Keratinocyte (primary cell): ENCODE measurements at regions not wholly inside any gene's neighbourhood (a gene's known extent, or its start where the extent isn't known, plus 50 kb on each side); places are given as distances from the start of the nearest gene placed in this dataset.

ENCODE experiments used
- CTCF ChIP-seq, 3 experiments: IDR thresholded peaks in 1 of 3; conservative IDR thresholded peaks in 1 of 3; optimal IDR thresholded peaks in 1 of 3; 2 replicates in 2 of 3; 3 replicates in 1 of 3; pipeline versions ENCODE3 to v1.5.1; 2011; ENCODE audit warnings: low read length in 3 of 3, mild to moderate bottlenecking in 3 of 3, moderate library complexity in 2 of 3, control low read depth in 1 of 3, inconsistent platforms in 1 of 3; ENCODE audit not compliant: insufficient read depth in 2 of 3; ENCODE audit errors: extremely low read depth in 1 of 3
- EZH2 ChIP-seq: IDR thresholded peaks from one replicate; pipeline ENCODE4 v1.6.1; 2012; ENCODE audit warnings: inconsistent platforms, mild to moderate bottlenecking, low read length, moderate library complexity

DNA sequence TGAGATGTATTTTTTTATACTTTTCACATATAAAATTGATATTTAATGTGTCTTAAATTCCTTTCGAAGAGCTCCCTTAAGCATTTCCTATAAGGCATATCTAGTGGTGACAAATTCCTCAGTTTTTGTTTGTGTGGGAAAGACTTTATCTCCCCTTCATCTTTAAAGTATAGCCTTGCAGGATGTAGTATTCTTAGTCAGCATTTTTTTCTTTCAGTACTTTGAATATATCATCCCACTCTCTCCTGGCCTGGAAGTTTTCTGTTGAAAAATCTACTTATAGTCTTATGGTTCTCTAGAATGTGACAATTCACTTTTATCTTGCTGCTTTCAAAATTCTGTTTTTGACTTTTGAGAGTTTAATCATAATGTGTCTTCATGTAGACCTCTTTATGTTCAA lies 95.2 kb downstream of the EDEM1 start:
- TF ChIP-seq CTCF (optimal IDR thresholded peaks at IDR 0.05 in 1 of 3, IDR thresholded peaks at IDR 0.05 in 1 of 3, conservative IDR thresholded peaks at IDR 0.05 in 1 of 3; ENCODE audit: extremely low read depth in 1 of 3, insufficient read depth in 2 of 3, low read length in 3 of 3) (no peak), EZH2 (no peak)
